ENCODE measurements at regions not wholly inside any gene's neighbourhood (a gene's known extent, or its start where the extent isn't known, plus 50 kb on each side); places are given as distances from the start of the nearest gene placed in this dataset.

- no peak for TF ChIP-seq CTCF (IDR thresholded peaks at IDR 0.05)
- no peak for TF ChIP-seq ZFX (IDR thresholded peaks at IDR 0.05; ENCODE audit: borderline replicate concordance)
- H3K27ac ChIP-seq, result no peak overlapping the region
These were observed 399.7 kb downstream of the BRD1 start for GRCh38 chr22:49427941-49428340.

- no peak for TF ChIP-seq ZFX (IDR thresholded peaks at IDR 0.05; ENCODE audit: borderline replicate concordance)
- no peak for TF ChIP-seq CTCF (IDR thresholded peaks at IDR 0.05)
- H3K27ac ChIP-seq, result no peak overlapping the region
These were observed 400.3 kb downstream of the BRD1 start for GRCh38 chr22:49427341-49427740.

DNA sequence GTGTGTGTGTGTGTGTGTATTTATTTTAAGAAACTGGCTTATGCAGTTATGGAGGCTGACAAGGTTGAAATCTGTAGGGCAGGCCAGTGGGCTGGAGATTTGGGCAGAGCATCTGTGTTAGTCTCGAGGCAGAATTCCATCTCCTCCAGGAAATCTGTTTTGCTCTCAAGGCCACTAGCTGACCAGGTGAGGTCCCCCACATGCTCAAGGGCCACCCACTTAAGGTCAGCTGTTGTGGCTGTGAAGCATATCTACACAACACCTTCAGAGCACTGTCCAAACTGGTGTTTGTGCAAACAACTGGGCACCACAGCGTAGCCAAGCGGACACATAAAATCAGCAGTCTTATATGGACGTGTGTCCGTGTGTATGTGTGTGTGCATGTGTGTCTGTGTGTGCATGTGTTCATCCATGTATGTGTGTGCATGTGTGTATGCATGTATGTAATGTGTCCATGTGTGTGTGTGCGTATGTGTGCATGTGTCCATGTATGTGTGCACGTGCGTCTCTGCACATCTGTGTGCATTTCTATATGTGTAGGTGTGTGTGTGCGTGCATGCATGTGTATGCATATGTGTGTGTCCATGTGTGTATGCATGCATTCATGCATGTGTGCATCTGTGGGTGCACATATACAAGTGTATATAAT is 400.9 kb downstream of the BRD1 start:
- no peak overlapping the region for H3K27ac ChIP-seq
- no peak for TF ChIP-seq CTCF (IDR thresholded peaks at IDR 0.05)
- no peak for TF ChIP-seq ZFX (IDR thresholded peaks at IDR 0.05; ENCODE audit: borderline replicate concordance)

- TF ChIP-seq ZFX (IDR thresholded peaks at IDR 0.05; ENCODE audit: borderline replicate concordance) (no peak), CTCF (IDR thresholded peaks at IDR 0.05) (no peak)
- H3K27ac ChIP-seq, result no peak overlapping the region
These were observed 401.6 kb downstream of the BRD1 start for GRCh38 chr22:49426098-49426497.

- TF ChIP-seq ZFX (IDR thresholded peaks at IDR 0.05; ENCODE audit: borderline replicate concordance) (no peak), CTCF (IDR thresholded peaks at IDR 0.05) (no peak)
- H3K27ac ChIP-seq, result no peak overlapping the region
These were observed 402.3 kb downstream of the BRD1 start for GRCh38 chr22:49425356-49425755.

- H3K27ac ChIP-seq, result no peak overlapping the region
- TF ChIP-seq ZFX (IDR thresholded peaks at IDR 0.05; ENCODE audit: borderline replicate concordance) (no peak), CTCF (IDR thresholded peaks at IDR 0.05) (no peak)
These were observed 402.8 kb downstream of the BRD1 start for GRCh38 chr22:49424893-49425270.

GRCh38 chr22:49423125-49423650 is 404.5 kb downstream of the BRD1 start:
- no peak for TF ChIP-seq CTCF (IDR thresholded peaks at IDR 0.05)
- no peak for TF ChIP-seq ZFX (IDR thresholded peaks at IDR 0.05; ENCODE audit: borderline replicate concordance)
- no peak overlapping the region for H3K27ac ChIP-seq
